ENCODE measurements at regions not wholly inside any gene's neighbourhood (a gene's known extent, or its start where the extent isn't known, plus 50 kb on each side); places are given as distances from the start of the nearest gene placed in this dataset.

DNA sequence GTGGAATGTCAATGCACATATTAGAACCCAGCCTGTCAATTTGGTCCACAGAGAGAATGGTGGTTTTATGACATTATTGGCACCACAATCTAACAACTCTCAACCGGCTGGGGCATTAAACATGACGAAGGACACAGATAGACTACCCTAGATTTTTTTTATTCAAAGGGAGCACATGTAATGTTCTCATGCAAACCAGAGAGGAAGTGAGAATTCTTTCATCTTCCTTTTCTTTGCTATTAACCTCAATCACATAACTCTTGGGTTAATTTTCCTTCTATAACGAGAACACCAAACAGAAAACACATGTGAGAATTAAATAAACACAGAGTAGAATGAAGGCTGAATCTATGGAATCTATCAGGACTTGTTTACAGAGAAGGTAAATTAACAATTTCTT, 94.9 kb upstream of the TNC start:
- TF ChIP-seq CTCF (IDR thresholded peaks at IDR 0.05) (no peak), EP300 (IDR thresholded peaks at IDR 0.05) (no peak)

Measured in tibial nerve (tissue), 4 donors.